HCT116 (cell line): ENCODE measurements at regions not wholly inside any gene's neighbourhood (a gene's known extent, or its start where the extent isn't known, plus 50 kb on each side); places are given as distances from the start of the nearest gene placed in this dataset.

Experiments
- EZH2 ChIP-seq: fragments of 200-600 bp; sonication (generic); IDR thresholded peaks from 2 replicates; pipeline ENCODE4 v1.6.1; 2017; ENCODE audit warnings: antibody characterized with exemption, mixed run types
- EZH2phosphoT487 ChIP-seq: fragments of 200-600 bp; IDR thresholded peaks from 2 replicates; pipeline ENCODE4 v1.6.1; 2018; ENCODE audit warnings: antibody characterized with exemption, borderline replicate concordance
- POLR2A ChIP-seq: IDR thresholded peaks from 2 replicates; pipeline ENCODE4 v1.7.0; 2011; ENCODE audit warnings: borderline replicate concordance; ENCODE audit not compliant: insufficient read depth, insufficient read length; ENCODE audit errors: extremely low read depth
- SIN3A ChIP-seq: IDR thresholded peaks from 2 replicates; pipeline ENCODE4 v1.6.1; 2012; ENCODE audit warnings: low read depth
- ZNF274 ChIP-seq: fragments of 200-500 bp; sonication (Bioruptor generic); IDR thresholded peaks from 2 replicates; pipeline ENCODE4 v1.6.1; 2014; ENCODE audit warnings: mild to moderate bottlenecking, low read depth, low read length, inconsistent platforms
- TF ChIP-seq, protein P1 (sequence below): IDR thresholded peaks from 2 replicates; pipeline ENCODE4 v1.6.1; 2012
- TF ChIP-seq, protein P2 (sequence below): IDR thresholded peaks from 2 replicates; pipeline ENCODE4 v1.6.1; 2012; ENCODE audit warnings: low read depth

DNA sequence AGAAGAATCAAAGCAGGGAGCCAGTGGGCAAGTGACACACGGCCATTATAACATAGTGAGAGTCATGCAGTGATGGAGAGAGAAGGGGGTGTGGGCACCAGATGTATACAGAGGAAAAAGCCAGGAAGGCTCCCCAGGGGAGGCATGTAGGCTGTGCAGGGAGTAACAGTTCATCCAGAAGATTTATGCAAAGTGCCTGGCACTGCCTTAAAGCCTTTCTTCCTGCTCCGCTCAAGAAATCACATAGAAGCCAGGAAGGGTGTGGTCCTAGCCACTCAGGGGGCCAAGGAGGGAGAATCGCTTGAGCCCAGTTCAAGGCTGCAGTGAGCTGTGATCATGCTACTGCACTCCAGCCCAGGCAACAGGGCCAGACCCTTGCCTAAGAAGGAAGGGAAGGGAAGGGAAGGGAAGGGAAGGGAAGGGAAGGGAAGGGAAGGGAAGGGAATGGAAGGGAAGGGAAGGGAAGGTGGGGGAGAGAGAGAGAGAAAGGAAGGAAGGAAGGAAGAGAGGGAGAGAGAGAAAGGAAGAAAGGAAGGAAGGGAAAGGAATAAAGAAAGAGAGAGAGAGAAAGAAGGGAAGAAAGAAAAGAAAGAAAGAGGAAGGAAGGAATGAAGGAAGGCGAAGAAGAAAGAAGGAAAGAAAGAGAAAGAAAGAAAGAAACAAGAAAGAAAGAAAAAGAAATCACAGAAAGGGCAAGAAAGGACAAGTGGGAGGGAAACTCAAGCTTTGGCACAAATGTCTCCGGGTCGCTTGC lies 89.8 kb downstream of the LHX2 start:
- TF ChIP-seq EZH2 (no peak), SIN3A (no peak), EZH2phosphoT487 (no peak), POLR2A (no peak), ZNF274 (no peak)
- TF ChIP-seq, protein P1, sequence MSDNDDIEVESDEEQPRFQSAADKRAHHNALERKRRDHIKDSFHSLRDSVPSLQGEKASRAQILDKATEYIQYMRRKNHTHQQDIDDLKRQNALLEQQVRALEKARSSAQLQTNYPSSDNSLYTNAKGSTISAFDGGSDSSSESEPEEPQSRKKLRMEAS: no peak
- TF ChIP-seq, protein P2, sequence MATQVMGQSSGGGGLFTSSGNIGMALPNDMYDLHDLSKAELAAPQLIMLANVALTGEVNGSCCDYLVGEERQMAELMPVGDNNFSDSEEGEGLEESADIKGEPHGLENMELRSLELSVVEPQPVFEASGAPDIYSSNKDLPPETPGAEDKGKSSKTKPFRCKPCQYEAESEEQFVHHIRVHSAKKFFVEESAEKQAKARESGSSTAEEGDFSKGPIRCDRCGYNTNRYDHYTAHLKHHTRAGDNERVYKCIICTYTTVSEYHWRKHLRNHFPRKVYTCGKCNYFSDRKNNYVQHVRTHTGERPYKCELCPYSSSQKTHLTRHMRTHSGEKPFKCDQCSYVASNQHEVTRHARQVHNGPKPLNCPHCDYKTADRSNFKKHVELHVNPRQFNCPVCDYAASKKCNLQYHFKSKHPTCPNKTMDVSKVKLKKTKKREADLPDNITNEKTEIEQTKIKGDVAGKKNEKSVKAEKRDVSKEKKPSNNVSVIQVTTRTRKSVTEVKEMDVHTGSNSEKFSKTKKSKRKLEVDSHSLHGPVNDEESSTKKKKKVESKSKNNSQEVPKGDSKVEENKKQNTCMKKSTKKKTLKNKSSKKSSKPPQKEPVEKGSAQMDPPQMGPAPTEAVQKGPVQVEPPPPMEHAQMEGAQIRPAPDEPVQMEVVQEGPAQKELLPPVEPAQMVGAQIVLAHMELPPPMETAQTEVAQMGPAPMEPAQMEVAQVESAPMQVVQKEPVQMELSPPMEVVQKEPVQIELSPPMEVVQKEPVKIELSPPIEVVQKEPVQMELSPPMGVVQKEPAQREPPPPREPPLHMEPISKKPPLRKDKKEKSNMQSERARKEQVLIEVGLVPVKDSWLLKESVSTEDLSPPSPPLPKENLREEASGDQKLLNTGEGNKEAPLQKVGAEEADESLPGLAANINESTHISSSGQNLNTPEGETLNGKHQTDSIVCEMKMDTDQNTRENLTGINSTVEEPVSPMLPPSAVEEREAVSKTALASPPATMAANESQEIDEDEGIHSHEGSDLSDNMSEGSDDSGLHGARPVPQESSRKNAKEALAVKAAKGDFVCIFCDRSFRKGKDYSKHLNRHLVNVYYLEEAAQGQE: no peak
